ENCODE measurements at regions not wholly inside any gene's neighbourhood (a gene's known extent, or its start where the extent isn't known, plus 50 kb on each side); places are given as distances from the start of the nearest gene placed in this dataset.

GRCh38 chr11:23127706-23128105, 267.4 kb upstream of the CCDC179 start:
- Histone ChIP-seq H3K4me1 (no peaks in the 10 kb centered on the region), H3K4me3 (no peak overlapping the region), H3K36me3 (no peaks in the 10 kb centered on the region), H3K27ac (replicated peaks) (no peak overlapping the region), H3K27me3 (ENCODE audit: low read depth) (no peaks in the 10 kb centered on the region), H3K9me3 (replicated peaks) (peaks cover 24% of the 10 kb centered on the region)
- intact Hi-C loops (cut with micrococcal nuclease), result no loop called here
- DNase-seq, result no peak
- TF ChIP-seq CTCF (IDR thresholded peaks at IDR 0.05; ENCODE audit: borderline replicate concordance), result no peak

- no peak overlapping the region for H3K4me3 ChIP-seq
- no peaks in the 10 kb centered on the region for H3K36me3 ChIP-seq
- H3K9me3 ChIP-seq (replicated peaks), result peaks cover 30% of the 10 kb centered on the region
- intact Hi-C loops (cut with micrococcal nuclease), result no loop called here
- no peaks in the 10 kb centered on the region for H3K27me3 ChIP-seq (ENCODE audit: low read depth)
- no peak for TF ChIP-seq CTCF (IDR thresholded peaks at IDR 0.05; ENCODE audit: borderline replicate concordance)
- no peak overlapping the region for H3K27ac ChIP-seq (replicated peaks)
- DNase-seq, result no peak
- H3K4me1 ChIP-seq, result no peaks in the 10 kb centered on the region
Observed at GRCh38 chr11:23134627-23135026, 274.4 kb upstream of the CCDC179 start.

- no peak overlapping the region for H3K27ac ChIP-seq (replicated peaks)
- H3K4me1 ChIP-seq, result no peaks in the 10 kb centered on the region
- DNase-seq, result no peak
- no peak overlapping the region for H3K4me3 ChIP-seq
- intact Hi-C loops (cut with micrococcal nuclease), result no loop called here
- no peaks in the 10 kb centered on the region for H3K36me3 ChIP-seq
- H3K9me3 ChIP-seq (replicated peaks), result no peaks in the 10 kb centered on the region
- no peaks in the 10 kb centered on the region for H3K27me3 ChIP-seq (ENCODE audit: low read depth)
- no peak for TF ChIP-seq CTCF (IDR thresholded peaks at IDR 0.05; ENCODE audit: borderline replicate concordance)
Observed at GRCh38 chr11:23138761-23139160, 278.5 kb upstream of the CCDC179 start.

GRCh38 chr11:23143022-23143421, 282.7 kb upstream of the CCDC179 start:
- Histone ChIP-seq H3K4me1 (no peaks in the 10 kb centered on the region), H3K36me3 (no peaks in the 10 kb centered on the region), H3K27ac (replicated peaks) (no peak overlapping the region), H3K9me3 (replicated peaks) (no peaks in the 10 kb centered on the region), H3K4me3 (no peak overlapping the region), H3K27me3 (ENCODE audit: low read depth) (no peaks in the 10 kb centered on the region)
- no peak for DNase-seq
- intact Hi-C loops (cut with micrococcal nuclease), result no loop called here
- TF ChIP-seq CTCF (IDR thresholded peaks at IDR 0.05; ENCODE audit: borderline replicate concordance), result no peak

- DNase-seq, result no peak
- Histone ChIP-seq H3K9me3 (replicated peaks) (no peaks in the 10 kb centered on the region), H3K4me1 (no peaks in the 10 kb centered on the region), H3K27ac (replicated peaks) (no peak overlapping the region), H3K27me3 (ENCODE audit: low read depth) (no peaks in the 10 kb centered on the region), H3K36me3 (no peaks in the 10 kb centered on the region), H3K4me3 (no peak overlapping the region)
- intact Hi-C loops (cut with micrococcal nuclease), result no loop called here
- TF ChIP-seq CTCF (IDR thresholded peaks at IDR 0.05; ENCODE audit: borderline replicate concordance), result no peak
Observed at GRCh38 chr11:23151819-23152218, 291.5 kb upstream of the CCDC179 start.

GRCh38 chr11:23155503-23155902, 295.2 kb upstream of the CCDC179 start:
- TF ChIP-seq CTCF (IDR thresholded peaks at IDR 0.05; ENCODE audit: borderline replicate concordance), result no peak
- no peaks in the 10 kb centered on the region for H3K27me3 ChIP-seq (ENCODE audit: low read depth)
- H3K36me3 ChIP-seq, result no peaks in the 10 kb centered on the region
- no peaks in the 10 kb centered on the region for H3K4me1 ChIP-seq
- no peak overlapping the region for H3K27ac ChIP-seq (replicated peaks)
- no peaks in the 10 kb centered on the region for H3K9me3 ChIP-seq (replicated peaks)
- no peak overlapping the region for H3K4me3 ChIP-seq
- intact Hi-C loops (cut with micrococcal nuclease), result no loop called here
- DNase-seq, result no peak
